H1 (cell line): ENCODE measurements at regions not wholly inside any gene's neighbourhood (a gene's known extent, or its start where the extent isn't known, plus 50 kb on each side); places are given as distances from the start of the nearest gene placed in this dataset.

Experiments
- ATF2 ChIP-seq: IDR thresholded peaks from 2 replicates; pipeline ENCODE4 v1.6.1; 2012; ENCODE audit warnings: low read length, inconsistent platforms
- CEBPB ChIP-seq: IDR thresholded peaks from 2 replicates; pipeline ENCODE4 v1.6.1; 2012; ENCODE audit warnings: low read depth, low read length
- RNF2 ChIP-seq: fragments of 200-900, 300-1000 bp; sonication (generic); IDR thresholded peaks from 2 replicates; pipeline ENCODE4 v1.7.1; 2016; ENCODE audit warnings: borderline replicate concordance, low read depth, mild to moderate bottlenecking, antibody characterized with exemption, low read length; ENCODE audit not compliant: poor library complexity, severe bottlenecking; ENCODE audit errors: missing control alignments

GRCh38 chr6:14722001-14722562, 523.8 kb upstream of the JARID2 start (continued):
- TF ChIP-seq RNF2 (no peak), ATF2 (no peak), CEBPB (no peak)
